ENCODE measurements at regions not wholly inside any gene's neighbourhood (a gene's known extent, or its start where the extent isn't known, plus 50 kb on each side); places are given as distances from the start of the nearest gene placed in this dataset.

DNA sequence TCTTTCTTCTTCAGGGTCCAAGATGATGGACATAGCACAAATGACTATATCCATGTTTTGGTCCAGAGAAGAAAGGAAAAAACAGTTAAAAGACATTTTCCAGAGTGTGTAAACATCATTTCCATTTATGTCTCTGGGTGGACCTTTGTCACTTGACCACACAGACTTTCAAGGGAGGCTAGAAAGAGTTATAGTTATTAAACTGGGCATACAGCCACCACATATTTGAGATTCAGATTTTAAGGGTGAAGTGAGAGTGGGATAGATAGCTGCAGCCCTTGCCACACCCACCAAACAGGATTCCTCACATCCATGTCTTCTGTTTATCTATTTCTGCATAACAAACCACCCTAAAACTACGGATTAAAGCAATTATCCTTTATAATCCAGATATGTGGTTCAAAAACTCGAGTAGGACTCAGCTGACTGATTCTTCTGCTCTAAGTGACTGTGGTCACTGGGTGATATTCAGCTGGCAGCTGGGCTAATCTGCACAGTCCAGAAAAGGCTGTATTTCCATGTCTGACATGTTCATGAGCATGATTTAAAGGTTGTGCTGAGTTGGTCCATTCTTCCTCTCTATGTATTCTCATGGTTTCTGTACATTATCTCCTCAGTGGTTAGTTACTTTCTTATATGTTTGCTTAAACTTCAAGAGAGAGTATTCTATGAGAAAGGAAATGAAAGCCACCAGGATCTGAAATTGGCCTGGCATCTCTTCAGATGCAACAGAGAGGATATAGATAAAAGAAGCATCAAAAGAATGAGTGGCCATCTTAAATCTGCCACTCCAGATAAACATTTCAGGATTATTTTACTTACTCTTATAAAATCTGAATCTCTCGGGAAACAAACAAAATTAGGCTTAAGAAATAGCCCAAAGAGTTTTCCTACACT lies 459.8 kb upstream of the CTSO start:
- TF ChIP-seq, protein P1, sequence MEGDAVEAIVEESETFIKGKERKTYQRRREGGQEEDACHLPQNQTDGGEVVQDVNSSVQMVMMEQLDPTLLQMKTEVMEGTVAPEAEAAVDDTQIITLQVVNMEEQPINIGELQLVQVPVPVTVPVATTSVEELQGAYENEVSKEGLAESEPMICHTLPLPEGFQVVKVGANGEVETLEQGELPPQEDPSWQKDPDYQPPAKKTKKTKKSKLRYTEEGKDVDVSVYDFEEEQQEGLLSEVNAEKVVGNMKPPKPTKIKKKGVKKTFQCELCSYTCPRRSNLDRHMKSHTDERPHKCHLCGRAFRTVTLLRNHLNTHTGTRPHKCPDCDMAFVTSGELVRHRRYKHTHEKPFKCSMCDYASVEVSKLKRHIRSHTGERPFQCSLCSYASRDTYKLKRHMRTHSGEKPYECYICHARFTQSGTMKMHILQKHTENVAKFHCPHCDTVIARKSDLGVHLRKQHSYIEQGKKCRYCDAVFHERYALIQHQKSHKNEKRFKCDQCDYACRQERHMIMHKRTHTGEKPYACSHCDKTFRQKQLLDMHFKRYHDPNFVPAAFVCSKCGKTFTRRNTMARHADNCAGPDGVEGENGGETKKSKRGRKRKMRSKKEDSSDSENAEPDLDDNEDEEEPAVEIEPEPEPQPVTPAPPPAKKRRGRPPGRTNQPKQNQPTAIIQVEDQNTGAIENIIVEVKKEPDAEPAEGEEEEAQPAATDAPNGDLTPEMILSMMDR (conservative IDR thresholded peaks at IDR 0.05; ENCODE audit: low read depth, low read length), result no peak
- no peak for TF ChIP-seq POLR2A (IDR thresholded peaks at IDR 0.05; ENCODE audit: low read depth, low read length)
- no peak for TF ChIP-seq RAD21 (IDR thresholded peaks at IDR 0.05; ENCODE audit: low read length)
- TF ChIP-seq RFX5 (IDR thresholded peaks at IDR 0.05; ENCODE audit: low read depth, low read length), result no peak
- TF ChIP-seq CHD1 (IDR thresholded peaks at IDR 0.05; ENCODE audit: low read depth, low read length), result no peak
- no peak for TF ChIP-seq CEBPB (IDR thresholded peaks at IDR 0.05; ENCODE audit: low read depth, low read length)
- no peak for TF ChIP-seq SMC3 (IDR thresholded peaks at IDR 0.05; ENCODE audit: low read depth, low read length)
- no peak for TF ChIP-seq MAFK (IDR thresholded peaks at IDR 0.05; ENCODE audit: low read depth, low read length)
- TF ChIP-seq, protein P2, sequence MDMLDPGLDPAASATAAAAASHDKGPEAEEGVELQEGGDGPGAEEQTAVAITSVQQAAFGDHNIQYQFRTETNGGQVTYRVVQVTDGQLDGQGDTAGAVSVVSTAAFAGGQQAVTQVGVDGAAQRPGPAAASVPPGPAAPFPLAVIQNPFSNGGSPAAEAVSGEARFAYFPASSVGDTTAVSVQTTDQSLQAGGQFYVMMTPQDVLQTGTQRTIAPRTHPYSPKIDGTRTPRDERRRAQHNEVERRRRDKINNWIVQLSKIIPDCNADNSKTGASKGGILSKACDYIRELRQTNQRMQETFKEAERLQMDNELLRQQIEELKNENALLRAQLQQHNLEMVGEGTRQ (IDR thresholded peaks at IDR 0.05; ENCODE audit: low read depth, low read length), result no peak
- TF ChIP-seq BHLHE40 (IDR thresholded peaks at IDR 0.05; ENCODE audit: low read depth, low read length), result no peak
- no peak for TF ChIP-seq MXI1 (IDR thresholded peaks at IDR 0.05; ENCODE audit: borderline replicate concordance, low read depth, low read length)
